Lung microvascular endothelial cell (primary cell): ENCODE measurements at regions not wholly inside any gene's neighbourhood (a gene's known extent, or its start where the extent isn't known, plus 50 kb on each side); places are given as distances from the start of the nearest gene placed in this dataset.
"Not testable (repeated sequence)": the region's sequence is repeated elsewhere in the genome, so short reads cannot be mapped to it uniquely, and the experiment has no call there.

ENCODE experiments used
- DNase-seq, 2 donors: peaks; one replicate each; pipeline versions ENCODE4 v3.0.0 to v3.0.0-alpha.2; 2010; ENCODE audit warnings: low read depth in 2 of 2

- not testable (repeated sequence) for DNase-seq
Observed at GRCh38 chr2:2720806-2721205, 389.7 kb upstream of the MYT1L start.

GRCh38 chr2:2720351-2720750 lies 389.3 kb upstream of the MYT1L start:
- DNase-seq = no peak

- DNase-seq = no peak
Observed at GRCh38 chr2:2719781-2720180, 388.7 kb upstream of the MYT1L start.

- no peak for DNase-seq
Observed at GRCh38 chr2:2719015-2719414, 387.9 kb upstream of the MYT1L start.

GRCh38 chr2:2717406-2717805 lies 386.3 kb upstream of the MYT1L start:
- DNase-seq = no peak

- no peak for DNase-seq
Observed at GRCh38 chr2:2716771-2717170, 385.7 kb upstream of the MYT1L start.

- no peak for DNase-seq
Observed at GRCh38 chr2:2715036-2715818, 384.2 kb upstream of the MYT1L start.

GRCh38 chr2:2714408-2714807 lies 383.3 kb upstream of the MYT1L start:
- DNase-seq = no peak

- DNase-seq = no peak
Observed at GRCh38 chr2:2709431-2709770, 378.3 kb upstream of the MYT1L start.

GRCh38 chr2:2708575-2709430 lies 377.7 kb upstream of the MYT1L start:
- DNase-seq = no peak

- DNase-seq = no peak
Observed at GRCh38 chr2:2707206-2707991, 376.3 kb upstream of the MYT1L start.

GRCh38 chr2:2706306-2706705 lies 375.2 kb upstream of the MYT1L start:
- no peak for DNase-seq

- no peak for DNase-seq
Observed at GRCh38 chr2:2705871-2706270, 374.8 kb upstream of the MYT1L start.

- DNase-seq = no peak
Observed at GRCh38 chr2:2704428-2705090, 373.5 kb upstream of the MYT1L start.

GRCh38 chr2:2703762-2704427 lies 372.8 kb upstream of the MYT1L start:
- DNase-seq = no peak

GRCh38 chr2:2703172-2703571 lies 372.1 kb upstream of the MYT1L start:
- no peak for DNase-seq

GRCh38 chr2:2702385-2702784 lies 371.3 kb upstream of the MYT1L start:
- DNase-seq = no peak

GRCh38 chr2:2701813-2702212 lies 370.7 kb upstream of the MYT1L start:
- DNase-seq = no peak

GRCh38 chr2:2701176-2701781 lies 370.2 kb upstream of the MYT1L start:
- no peak for DNase-seq

GRCh38 chr2:2699121-2699505 lies 368.0 kb upstream of the MYT1L start:
- DNase-seq = no peak
